Stimulated activated CD8-positive, alpha-beta memory T cell treated with anti-CD3 and anti-CD28 coated beads, Interleukin-7, amount 100 ng/mL, for 4 hours (primary cell): ENCODE measurements at regions not wholly inside any gene's neighbourhood (a gene's known extent, or its start where the extent isn't known, plus 50 kb on each side); places are given as distances from the start of the nearest gene placed in this dataset.

ENCODE experiments used
- DNase-seq, 2 donors: peaks; one replicate each; pipeline ENCODE4 v3.0.0-alpha.2; 2020; ENCODE audit warnings: low read depth in 2 of 2

GRCh38 chr11:33557201-33557600 is 143.4 kb downstream of the C11orf91 start:
- no peak for DNase-seq

GRCh38 chr11:33554219-33554618 is 146.4 kb downstream of the C11orf91 start:
- DNase-seq: no peak

- no peak for DNase-seq
Measured at GRCh38 chr11:33553486-33553885, 147.1 kb downstream of the C11orf91 start.

- DNase-seq: no peak
Measured at GRCh38 chr11:33552756-33553155, 147.9 kb downstream of the C11orf91 start.

GRCh38 chr11:33551051-33551450 is 149.6 kb downstream of the C11orf91 start:
- no peak for DNase-seq

- no peak for DNase-seq
Measured at GRCh38 chr11:33549483-33549882, 151.1 kb downstream of the C11orf91 start.

- no peak for DNase-seq
Measured at GRCh38 chr11:33545931-33546330, 154.7 kb downstream of the C11orf91 start.

- DNase-seq: no peak
Measured at GRCh38 chr11:33544593-33545373, 155.8 kb downstream of the C11orf91 start.

GRCh38 chr11:33543823-33544222 is 156.8 kb downstream of the C11orf91 start:
- no peak for DNase-seq

- DNase-seq: peak in 1 of 2 donors; percentile 2
Measured at GRCh38 chr11:33542921-33543320, 157.7 kb downstream of the C11orf91 start.

GRCh38 chr11:33540946-33541915 is 159.4 kb downstream of the C11orf91 start:
- no peak for DNase-seq

- DNase-seq: no peak
Measured at GRCh38 chr11:33540427-33540826, 160.2 kb downstream of the C11orf91 start.

- no peak for DNase-seq
Measured at GRCh38 chr11:33539751-33540150, 160.9 kb downstream of the C11orf91 start.

- DNase-seq: no peak
Measured at GRCh38 chr11:33538726-33539125, 161.9 kb downstream of the C11orf91 start.

GRCh38 chr11:33536178-33536577 is 164.4 kb downstream of the C11orf91 start:
- no peak for DNase-seq

- DNase-seq: no peak
Measured at GRCh38 chr11:33534575-33534974, 166.1 kb downstream of the C11orf91 start.

GRCh38 chr11:33533386-33534052 is 167.1 kb downstream of the C11orf91 start:
- DNase-seq: no peak

- no peak for DNase-seq
Measured at GRCh38 chr11:33532720-33533385, 167.8 kb downstream of the C11orf91 start.

- DNase-seq: no peak
Measured at GRCh38 chr11:33532257-33532656, 168.4 kb downstream of the C11orf91 start.

GRCh38 chr11:33531743-33532181 is 168.9 kb downstream of the C11orf91 start:
- no peak for DNase-seq

- DNase-seq: no peak
Measured at GRCh38 chr11:33530815-33531214, 169.8 kb downstream of the C11orf91 start.
